GM12878 (cell line): ENCODE measurements at regions not wholly inside any gene's neighbourhood (a gene's known extent, or its start where the extent isn't known, plus 50 kb on each side); places are given as distances from the start of the nearest gene placed in this dataset.

Source experiments
- ATAC-seq: fragments of 200-7000 bp; cut with Tn5 transposase; 3 replicates; pipeline ENCODE4 v1.9.1; 2020; ENCODE audit warnings: mild to moderate bottlenecking, moderate library complexity
- BruUV-seq: library from RNA; stranded (reverse); fragments of 400-500 nt; replicated peaks from 2 replicates; lab custom pipeline; 2021; lab: Mats Ljungman, UMichigan
- CTCF ChIA-PET: fragments of 300-600 bp; sonication (Branson Sonifier 250); formaldehyde crosslinking; extraction: SDS; loops from one replicate; lab custom pipeline; 2021; ENCODE audit warnings: inconsistent platforms; lab: Yijun Ruan, JAX
- POLR2A ChIA-PET: fragments of 350-600 bp; formaldehyde crosslinking; extraction: SDS; loops from one replicate; lab custom pipeline; 2021; ENCODE audit warnings: inconsistent platforms; lab: Charles Lee
- RAD21 ChIA-PET: fragments of 300-600 bp; sonication (Branson Sonifier 250); formaldehyde crosslinking; loops from one replicate; lab custom pipeline; 2023; ENCODE audit warnings: antibody characterized with exemption; ENCODE audit not compliant: unreplicated experiment; lab: Charles Lee
- SMC1A ChIA-PET: fragments of 300-600 bp; sonication (Branson Sonifier 250); formaldehyde crosslinking; loops from one replicate; lab custom pipeline; 2023; ENCODE audit not compliant: unreplicated experiment, uncharacterized antibody; lab: Charles Lee
- DNase-seq: peaks from one replicate; pipeline ENCODE4 v3.0.0-alpha.2; 2011; ENCODE audit warnings: low read depth, low spot score
- FAIRE-seq: peaks from 3 replicates; lab custom pipeline; 2011; peaks lifted over from hg19 to GRCh38; lab: Jason Lieb, UNC
- H2AFZ ChIP-seq: 2 replicates; pipeline ENCODE4 v1.6.0; 2011; ENCODE audit warnings: low read depth, low read length, control low read depth; ENCODE audit not compliant: control insufficient read depth
- H3K27ac ChIP-seq: 2 replicates; pipeline ENCODE4 v1.5.1; 2011; ENCODE audit warnings: control low read depth; ENCODE audit not compliant: control insufficient read depth, insufficient read depth
- H3K27me3 ChIP-seq, 2 experiments: replicated peaks in 1 of 2; 2 replicates each; pipeline versions ENCODE4 v1.6.0 to v1.6.1; 2011; ENCODE audit warnings: low read length in 1 of 2; ENCODE audit not compliant: control insufficient read depth in 2 of 2, insufficient read depth in 2 of 2
- H3K36me3 ChIP-seq, 2 experiments: 2 replicates each; pipeline ENCODE4 v1.5.1; 2011; ENCODE audit warnings: low read length in 1 of 2; ENCODE audit not compliant: control insufficient read depth in 2 of 2, insufficient read depth in 2 of 2
- H3K4me1 ChIP-seq: 2 replicates; pipeline ENCODE4 v1.6.1; 2011; ENCODE audit warnings: mild to moderate bottlenecking, low read length, moderate library complexity, mixed read lengths; ENCODE audit not compliant: control insufficient read depth, insufficient read depth
- H3K4me2 ChIP-seq: 2 replicates; pipeline ENCODE4 v1.6.0; 2011; ENCODE audit warnings: control low read depth; ENCODE audit not compliant: control insufficient read depth, insufficient read depth
- H3K4me3 ChIP-seq: fragments of 200-600 bp; sonication (generic); 2 replicates; pipeline ENCODE4 v1.5.1; 2016
- H3K79me2 ChIP-seq: 2 replicates; pipeline ENCODE4 v1.6.0; 2011; ENCODE audit warnings: low read length; ENCODE audit not compliant: control insufficient read depth, insufficient read depth
- H3K9ac ChIP-seq: 2 replicates; pipeline ENCODE4 v1.8.0; 2011; ENCODE audit warnings: low read length, control low read depth, mixed read lengths; ENCODE audit not compliant: control insufficient read depth, insufficient read depth
- H3K9me3 ChIP-seq: replicated peaks from 3 replicates; pipeline ENCODE4 v1.5.1; 2011; ENCODE audit warnings: mild to moderate bottlenecking, low read length; ENCODE audit not compliant: control insufficient read depth, insufficient read depth
- H4K20me1 ChIP-seq: 2 replicates; pipeline ENCODE4 v1.6.0; 2011; ENCODE audit not compliant: control insufficient read depth, insufficient read depth
- CEBPZ ChIP-seq: fragments of 150-350 bp; IDR thresholded peaks from 2 replicates; pipeline ENCODE4 v1.6.1; 2016; ENCODE audit warnings: low read depth, low read length
- CREB1 ChIP-seq: IDR thresholded peaks from 2 replicates; pipeline ENCODE4 v1.6.1; 2012; ENCODE audit warnings: low read depth, mild to moderate bottlenecking, inconsistent platforms
- ESRRA ChIP-seq: IDR thresholded peaks from 2 replicates; pipeline ENCODE4 v1.6.1; 2012; ENCODE audit warnings: mild to moderate bottlenecking, low read length, improper control_type of control experiment
- EZH2 ChIP-seq: IDR thresholded peaks from 2 replicates; pipeline ENCODE4 v1.6.1; 2012; ENCODE audit warnings: low read depth, mild to moderate bottlenecking, control low read depth, inconsistent platforms, low read length, borderline replicate concordance; ENCODE audit not compliant: control insufficient read depth
- JUNB ChIP-seq: IDR thresholded peaks from 2 replicates; pipeline ENCODE4 v1.6.1; 2016; ENCODE audit warnings: antibody characterized with exemption, mild to moderate bottlenecking
- MXI1 ChIP-seq: fragments of 150-350 bp; IDR thresholded peaks from 2 replicates; pipeline ENCODE4 v1.6.1; 2011; ENCODE audit warnings: low read depth, mild to moderate bottlenecking, inconsistent platforms, low read length, improper control_type of control experiment
- MYB ChIP-seq: fragments of 150-350 bp; IDR thresholded peaks from 2 replicates; pipeline ENCODE4 v1.6.1; 2014; ENCODE audit warnings: mild to moderate bottlenecking, low read depth, low read length, borderline replicate concordance
- MYC ChIP-seq: IDR thresholded peaks from 2 replicates; pipeline ENCODE4 v1.6.1; 2011; ENCODE audit warnings: mild to moderate bottlenecking, low read length, moderate library complexity, inconsistent platforms; ENCODE audit not compliant: insufficient read depth, insufficient replicate concordance, insufficient read length, severe bottlenecking
- PAX5 ChIP-seq: IDR thresholded peaks from 2 replicates; pipeline ENCODE4 v1.6.1; 2011; ENCODE audit warnings: low read depth, low read length, borderline replicate concordance
- PRDM15 ChIP-seq: fragments of 450-650 bp; formaldehyde crosslinking; IDR thresholded peaks from 2 replicates; pipeline ENCODE4 v1.4.0; 2020; ENCODE audit warnings: mild to moderate bottlenecking, moderate library complexity
- RBBP5 ChIP-seq: fragments of 200-600 bp; sonication (generic); conservative IDR thresholded peaks from 2 replicates; pipeline ENCODE4 v1.6.1; 2016
- RCOR1 ChIP-seq: conservative IDR thresholded peaks from 2 replicates; pipeline ENCODE4 v1.6.1; 2012; ENCODE audit warnings: low read depth, low read length, improper control_type of control experiment
- SMAD5 ChIP-seq: IDR thresholded peaks from 2 replicates; pipeline ENCODE4 v1.6.1; 2016; ENCODE audit warnings: antibody characterized with exemption, low read depth
- SMARCA5 ChIP-seq: fragments of 450-650 bp; IDR thresholded peaks from 2 replicates; pipeline ENCODE4 v1.6.1; 2017; ENCODE audit warnings: mild to moderate bottlenecking
- ZBED1 ChIP-seq: IDR thresholded peaks from 2 replicates; pipeline ENCODE4 v1.6.1; 2016; ENCODE audit warnings: borderline replicate concordance
- WGBS: methylation state at CpG from one replicate; pipeline ENCODE4 v1.1.6; 2016; ENCODE audit warnings: low lambda C conversion rate; ENCODE audit not compliant: insufficient replicate concordance, insufficient coverage; ENCODE audit errors: missing lambda C conversion rate; 5-methylcytosine and 5-hydroxymethylcytosine counted together
- in situ Hi-C: fragments of 300-500 bp; cut with MboI; formaldehyde crosslinking; loops from 9 replicates; pipeline ENCODE4 v1.14.3; 2018; ENCODE audit warnings: mixed read lengths
- intact Hi-C: fragments of 100-400 bp; cut with micrococcal nuclease; formaldehyde crosslinking; loops from one replicate; pipeline ENCODE4 v1.14.2; 2022; ENCODE audit not compliant: unreplicated experiment

GRCh38 chr22:48720662-48721394 lies 1106.8 kb downstream of the BRD1 start:
- ATAC-seq = no peak
- Histone ChIP-seq H3K36me3 (no peaks in the 10 kb centered on the region), H3K4me1 (no peaks in the 10 kb centered on the region), H3K79me2 (no peaks in the 10 kb centered on the region), H3K4me3 (no peak overlapping the region), H3K27ac (no peak overlapping the region), H2AFZ (no peak overlapping the region)
- in situ Hi-C loops = no loop called here
- CTCF ChIA-PET = no interaction called here
- no TSS peak for BruUV-seq
- RAD21 ChIA-PET = no interaction called here
- TF ChIP-seq RCOR1 = no peak
- TF ChIP-seq EZH2 = no peak
- TF ChIP-seq CEBPZ = no peak
- no peak for TF ChIP-seq ZBED1
- no peak for TF ChIP-seq PRDM15 (CRISPR knock-in tag)
- TF ChIP-seq SMARCA5 = no peak
- TF ChIP-seq MYC = no peak
- no peak for TF ChIP-seq PAX5
- no peak for TF ChIP-seq RBBP5
- no peak for TF ChIP-seq MXI1
- no peak for TF ChIP-seq MYB
- TF ChIP-seq ESRRA = no peak
- TF ChIP-seq JUNB = no peak
- TF ChIP-seq SMAD5 = no peak
- TF ChIP-seq CREB1 = no peak
- TF ChIP-seq, all 136 proteins: peak for 0
- Histone ChIP-seq H3K9ac (no peak overlapping the region), H4K20me1 (no peaks in the 10 kb centered on the region), H3K4me2 (no peak overlapping the region), H3K9me3 (no peaks in the 10 kb centered on the region; the same call in 1 of the 3 replicates), H3K27me3 (no peaks in the 10 kb centered on the region)
- WGBS = 24% methylated on average over 20 of the region's 20 CpGs
- DNase-seq (no peak), FAIRE-seq (no peak)
- intact Hi-C loops = no loop called here
- ChIA-PET POLR2A (no interaction called here), SMC1A (no interaction called here)
